ENCODE measurements at regions not wholly inside any gene's neighbourhood (a gene's known extent, or its start where the extent isn't known, plus 50 kb on each side); places are given as distances from the start of the nearest gene placed in this dataset.

DNA sequence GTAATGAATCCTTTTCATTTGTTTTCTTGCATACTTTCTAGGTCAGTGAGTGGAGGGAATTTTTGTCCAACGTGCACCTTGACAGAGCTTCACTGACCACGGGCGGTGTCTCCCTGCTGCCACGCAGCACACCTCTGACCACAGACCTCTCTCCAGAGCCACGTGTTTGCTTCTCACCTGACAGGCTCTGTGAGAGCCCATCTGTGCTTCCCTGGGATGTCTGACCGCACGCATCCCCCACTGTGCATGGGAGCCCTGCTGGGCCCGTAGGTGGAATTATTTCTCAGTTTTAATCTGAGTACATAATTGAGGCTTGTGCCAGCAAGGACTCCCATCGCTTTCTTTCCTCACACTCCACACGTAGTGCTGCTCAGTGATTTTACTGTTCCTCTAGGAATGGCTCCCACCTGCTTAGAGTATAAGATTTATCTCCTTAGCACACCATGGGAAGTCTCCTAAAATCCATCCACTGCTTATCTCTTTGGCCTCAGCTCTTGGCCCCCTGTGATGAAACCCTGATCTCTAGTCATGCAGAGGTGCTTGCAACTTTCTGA lies 482.6 kb downstream of the TSN start:
- DNase-seq, result no peak

DNA sequence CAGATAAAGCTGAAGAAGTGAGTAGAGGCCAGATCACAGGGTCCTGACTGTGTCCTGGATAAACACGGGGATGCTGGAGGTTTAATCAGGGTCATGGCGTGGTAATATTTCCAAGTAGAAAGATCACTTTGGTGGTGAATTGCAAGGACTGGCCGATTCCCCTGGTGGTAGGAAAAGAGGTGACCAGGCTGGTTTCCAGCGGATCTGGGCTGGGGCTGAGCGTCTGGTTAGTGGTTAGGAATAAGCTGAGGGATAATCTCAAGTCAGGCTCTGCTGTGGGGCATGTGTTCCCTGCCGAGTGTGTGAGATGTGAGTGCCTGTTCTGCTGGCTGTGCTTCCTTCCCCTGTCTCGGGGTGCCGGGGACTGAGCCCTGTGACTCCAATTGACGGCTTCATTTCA lies 484.0 kb downstream of the TSN start:
- no peak for DNase-seq

DNA sequence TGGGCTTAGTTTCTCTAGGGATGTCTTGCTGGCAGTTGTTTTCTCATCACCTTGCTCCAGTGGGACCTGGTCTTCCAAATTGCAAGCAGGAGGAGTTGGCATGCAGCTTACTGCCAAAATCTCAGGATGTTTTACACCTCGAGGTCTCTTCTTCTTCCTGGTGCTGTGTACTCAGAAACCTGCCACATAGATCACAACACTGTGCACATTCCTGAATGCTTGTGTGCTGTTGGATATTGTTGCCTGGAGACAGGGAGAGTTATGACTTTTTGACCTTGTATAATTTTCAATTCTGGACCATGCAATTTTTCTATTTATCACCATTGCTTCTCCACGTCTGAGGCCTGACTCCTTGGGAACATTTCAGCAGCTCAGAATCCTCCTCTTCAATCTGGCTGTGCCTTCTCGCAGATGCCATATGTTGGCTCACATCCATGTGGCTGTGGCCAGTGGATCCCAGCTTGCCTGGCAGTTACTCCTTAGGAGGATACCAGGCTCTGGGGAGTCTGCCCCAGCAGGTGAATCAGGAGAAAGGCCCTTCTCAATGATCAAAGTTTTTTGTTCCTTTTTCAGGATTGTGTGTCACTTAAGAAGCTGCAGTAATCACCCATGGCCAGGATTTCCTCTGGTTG lies 489.3 kb downstream of the TSN start:
- no peak for DNase-seq

DNA sequence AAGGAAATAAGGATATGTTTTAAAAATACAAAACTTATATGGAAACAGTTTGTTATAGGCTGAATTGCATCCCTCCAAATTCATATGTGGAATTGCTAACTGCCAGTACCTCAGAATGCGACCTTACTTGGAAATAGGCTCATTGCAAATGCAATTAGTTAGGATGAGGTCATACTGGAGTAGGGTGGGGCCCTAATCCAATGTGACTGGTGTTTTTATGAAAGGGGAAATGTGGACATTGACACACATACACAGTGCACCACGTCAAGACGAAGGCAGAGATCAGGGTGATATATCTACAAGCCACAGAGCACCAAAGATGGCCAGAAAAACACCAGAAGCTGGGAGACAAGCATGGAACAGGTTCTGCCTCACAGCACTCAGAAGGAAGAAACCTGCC lies 494.2 kb downstream of the TSN start:
- DNase-seq, result no peak

DNA sequence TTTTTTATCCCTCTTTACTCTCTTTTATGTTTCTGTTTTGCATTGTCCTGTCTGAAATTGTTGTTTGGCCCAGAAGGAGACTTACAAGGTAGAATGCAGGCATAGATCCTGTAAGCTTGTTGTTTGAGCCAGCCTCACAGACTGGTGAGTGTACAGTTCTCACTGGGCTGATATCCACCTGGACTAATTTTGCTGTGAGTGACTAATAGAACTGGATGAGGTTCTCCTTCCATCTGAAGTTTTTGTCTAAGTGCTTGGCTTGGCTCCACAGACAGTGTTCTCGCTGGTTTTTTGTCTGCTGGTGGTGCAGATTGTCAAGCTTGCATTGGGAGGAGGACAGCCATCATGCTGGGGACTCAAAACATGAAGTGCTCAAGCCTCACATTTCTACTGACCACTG lies 495.7 kb downstream of the TSN start:
- no peak for DNase-seq

DNA sequence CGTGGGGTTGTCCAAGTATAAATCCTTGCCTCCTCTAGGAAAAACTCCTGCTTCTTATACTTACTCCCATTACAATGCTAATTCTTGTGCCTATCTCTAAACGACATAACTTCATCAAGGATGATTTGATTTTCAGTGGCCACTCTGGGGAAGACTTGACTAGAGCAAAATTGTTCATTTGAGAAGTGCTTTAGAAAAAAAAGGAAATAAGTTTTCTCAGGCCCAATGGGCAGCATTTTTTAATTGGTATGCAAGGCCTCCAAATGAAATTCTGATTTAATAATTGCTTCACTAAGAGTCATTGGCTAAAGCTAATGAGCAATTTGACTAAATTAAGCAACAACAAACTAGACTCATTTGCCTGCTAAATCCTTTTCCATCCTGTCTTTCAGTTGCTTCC lies 496.1 kb downstream of the TSN start:
- DNase-seq, result no peak

DNA sequence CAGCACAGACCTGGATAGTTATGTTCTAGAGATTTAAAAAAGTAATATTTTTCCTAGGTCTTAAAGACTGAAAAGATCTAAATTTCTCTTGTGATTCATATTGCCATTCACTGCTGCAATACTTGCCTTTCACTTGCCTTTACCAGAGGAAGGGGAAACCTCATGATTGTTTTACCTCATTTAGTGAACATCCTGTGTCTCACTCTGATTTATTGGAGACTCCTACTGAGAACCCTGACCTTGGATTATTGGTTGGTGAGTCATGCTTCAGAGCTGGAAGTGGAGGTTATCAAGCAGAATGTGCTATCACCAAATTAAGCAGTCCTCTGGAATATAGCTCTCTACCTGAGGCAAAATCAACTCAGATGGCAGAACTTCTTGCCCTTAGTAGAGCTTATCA lies 500.5 kb downstream of the TSN start:
- DNase-seq, result no peak

DNA sequence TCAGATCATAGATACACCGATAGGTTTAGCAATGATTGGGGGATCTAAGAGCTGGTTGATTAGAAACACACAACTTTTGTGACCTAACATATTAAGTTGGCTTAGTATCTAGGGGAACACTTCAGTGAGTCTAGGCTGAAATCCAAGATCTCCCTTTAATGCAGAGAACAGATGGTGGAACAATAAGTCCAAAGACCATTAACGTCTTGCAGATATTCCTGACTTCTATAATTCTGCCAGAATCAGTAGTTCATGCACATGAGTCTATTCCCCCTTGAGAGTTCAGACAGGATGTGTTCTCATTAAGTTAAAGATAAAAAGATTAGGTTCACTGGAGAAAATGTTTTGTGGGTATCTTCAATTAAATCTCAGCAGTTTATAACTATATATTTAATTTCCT lies 506.5 kb downstream of the TSN start:
- no peak for DNase-seq

DNA sequence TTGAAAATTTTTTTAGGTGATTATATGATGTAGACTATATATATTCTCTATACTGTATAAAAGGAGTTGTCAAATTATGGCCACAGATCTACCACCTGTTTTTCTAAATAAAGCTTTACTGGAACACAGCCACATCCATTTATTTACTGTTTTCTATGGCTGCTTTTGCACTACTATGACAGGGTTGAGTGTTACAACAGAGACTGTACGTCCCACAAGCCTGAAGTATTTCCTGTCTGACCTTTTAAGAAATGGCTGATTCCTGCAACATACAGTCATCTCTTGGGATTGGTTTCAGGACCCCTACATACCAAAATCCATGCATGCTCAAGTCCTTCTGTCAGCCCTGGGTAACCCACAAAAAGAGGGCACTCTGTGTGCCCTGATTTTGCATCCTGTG lies 508.3 kb downstream of the TSN start:
- no peak for DNase-seq

DNA sequence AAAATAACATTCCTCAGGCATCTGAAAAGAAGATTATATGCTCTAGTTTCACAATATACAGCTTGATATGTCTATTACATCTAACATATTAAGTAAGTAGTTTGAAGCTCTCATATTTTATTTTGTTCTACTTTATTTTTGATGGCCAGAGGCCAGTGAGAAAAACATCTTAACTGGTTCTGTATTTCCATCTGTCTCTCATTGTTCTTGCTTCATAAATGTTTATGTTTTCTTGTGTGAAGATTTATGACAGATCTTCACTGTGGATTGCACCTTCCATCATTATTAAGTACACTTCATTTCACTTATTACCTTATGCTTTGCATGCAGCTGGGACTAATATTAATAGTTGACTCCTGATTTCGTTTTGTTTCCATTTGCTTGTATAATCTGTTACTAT lies 511.2 kb downstream of the TSN start:
- no peak for DNase-seq

DNA sequence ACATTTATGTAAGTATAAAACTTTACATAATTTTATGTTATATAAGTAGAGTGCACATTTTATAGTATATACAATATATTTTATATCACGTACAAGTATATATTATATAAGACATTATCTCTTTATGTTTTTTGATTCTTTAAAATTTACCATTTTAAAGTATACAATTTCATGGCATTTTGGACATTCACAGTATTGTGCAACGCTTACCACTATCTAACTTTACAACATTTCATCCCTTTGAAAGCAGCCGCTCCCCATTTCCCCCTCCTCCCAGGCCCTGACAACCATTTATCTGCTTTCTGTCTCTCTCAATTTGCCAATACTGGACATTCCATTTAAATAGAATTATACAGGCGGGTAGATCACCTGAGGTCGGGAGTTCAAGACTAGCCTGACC lies 512.5 kb downstream of the TSN start:
- DNase-seq, result no peak

DNA sequence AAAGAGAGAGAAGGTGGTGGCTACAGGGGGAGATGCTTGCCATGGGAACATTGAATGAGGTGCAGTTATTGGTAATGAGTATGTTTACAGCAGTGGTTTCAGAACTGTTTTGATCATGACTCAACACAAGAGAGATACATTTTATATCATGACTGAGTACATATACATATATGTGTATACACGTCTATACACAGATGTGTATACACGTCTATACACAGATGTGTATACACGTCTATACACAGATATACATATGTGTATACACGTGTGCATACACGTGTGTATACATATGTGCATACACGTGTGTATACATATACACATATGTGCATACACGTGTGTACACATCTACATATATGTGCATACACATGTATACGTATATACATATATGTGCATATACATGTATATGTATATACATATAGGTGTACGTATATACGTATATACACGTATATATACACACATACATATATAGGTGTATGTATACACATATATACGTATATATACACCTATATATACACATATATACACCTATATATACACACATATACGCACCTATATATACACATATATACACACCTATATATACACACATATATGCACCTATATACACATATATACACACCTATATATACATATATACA lies 518.5 kb downstream of the TSN start:
- DNase-seq, result no peak

DNA sequence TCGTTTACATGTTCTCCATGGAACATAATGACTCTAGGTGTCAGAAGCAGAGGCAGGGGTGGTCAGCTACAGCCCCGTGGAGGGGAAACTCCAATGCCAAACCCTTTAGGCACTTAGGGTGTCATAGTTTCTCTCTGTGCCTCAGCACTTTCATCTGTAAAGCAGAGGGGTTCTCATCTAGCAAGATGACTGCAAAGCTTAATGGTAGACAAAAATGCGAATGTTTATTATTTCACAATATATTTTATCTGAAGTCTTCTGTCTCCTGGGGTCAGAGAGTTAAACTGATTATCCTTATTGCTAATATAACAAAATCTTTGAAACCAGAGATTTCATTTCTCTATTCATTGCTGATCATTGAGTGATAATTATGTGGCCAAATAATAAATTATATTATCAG lies 522.5 kb downstream of the TSN start:
- DNase-seq, result no peak

DNA sequence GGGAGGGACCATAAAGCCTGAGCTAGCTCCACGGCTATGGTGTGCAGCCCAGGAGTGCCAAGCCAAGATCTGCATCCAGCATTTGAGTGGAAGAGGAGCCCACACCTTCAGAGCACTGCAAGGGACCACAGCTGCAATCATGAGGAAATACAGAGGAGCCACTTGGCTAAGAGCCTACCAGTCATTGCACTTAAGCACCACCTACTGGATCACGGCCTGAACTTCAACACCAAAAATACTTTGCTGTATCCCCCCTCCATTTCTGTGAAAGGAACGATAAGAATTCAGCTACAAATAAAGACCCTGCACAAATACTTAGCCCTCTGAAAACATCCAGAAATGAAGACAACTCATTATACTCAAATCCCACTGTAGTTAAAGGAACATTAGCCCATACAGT lies 545.3 kb downstream of the TSN start:
- DNase-seq, result no peak

DNA sequence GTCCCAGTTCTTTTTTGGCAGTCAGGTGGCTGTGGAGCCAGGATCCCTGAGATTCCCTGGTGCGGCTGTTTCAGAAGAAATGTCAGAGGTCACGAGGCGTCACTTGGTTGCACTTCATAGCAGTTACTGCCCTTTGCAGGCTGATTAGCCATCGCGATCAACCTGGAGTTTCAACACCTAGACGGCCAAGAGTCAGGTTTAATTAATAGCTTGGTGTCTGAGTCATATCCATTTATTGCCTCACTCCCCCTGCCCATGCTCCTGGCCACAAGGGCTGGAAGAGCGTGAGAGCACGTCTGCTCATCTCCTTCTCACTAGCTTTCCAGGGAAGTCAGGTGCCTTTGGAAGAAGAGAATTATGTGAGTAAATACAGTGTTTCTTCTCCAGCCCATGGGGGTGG lies 552.3 kb downstream of the TSN start:
- no peak for DNase-seq

DNA sequence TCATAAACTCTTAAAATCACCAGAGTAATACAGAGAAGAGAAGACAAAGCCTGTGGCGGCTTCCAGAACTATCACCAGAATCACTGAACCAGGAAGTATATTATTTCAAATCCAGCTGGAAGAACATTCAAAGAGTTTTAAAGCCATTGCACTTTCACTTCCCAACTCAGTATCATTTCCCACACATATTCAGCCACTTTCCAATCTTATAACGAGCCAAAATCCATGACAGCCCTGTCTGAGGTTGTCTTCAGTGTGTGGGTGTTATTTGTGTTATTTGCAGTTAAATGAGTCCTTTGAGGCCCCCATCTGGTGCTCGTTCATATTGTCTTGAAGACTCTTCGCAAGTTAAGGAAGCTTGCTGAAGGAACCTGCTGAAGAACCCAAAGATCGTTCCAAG lies 559.9 kb downstream of the TSN start:
- no peak for DNase-seq

DNA sequence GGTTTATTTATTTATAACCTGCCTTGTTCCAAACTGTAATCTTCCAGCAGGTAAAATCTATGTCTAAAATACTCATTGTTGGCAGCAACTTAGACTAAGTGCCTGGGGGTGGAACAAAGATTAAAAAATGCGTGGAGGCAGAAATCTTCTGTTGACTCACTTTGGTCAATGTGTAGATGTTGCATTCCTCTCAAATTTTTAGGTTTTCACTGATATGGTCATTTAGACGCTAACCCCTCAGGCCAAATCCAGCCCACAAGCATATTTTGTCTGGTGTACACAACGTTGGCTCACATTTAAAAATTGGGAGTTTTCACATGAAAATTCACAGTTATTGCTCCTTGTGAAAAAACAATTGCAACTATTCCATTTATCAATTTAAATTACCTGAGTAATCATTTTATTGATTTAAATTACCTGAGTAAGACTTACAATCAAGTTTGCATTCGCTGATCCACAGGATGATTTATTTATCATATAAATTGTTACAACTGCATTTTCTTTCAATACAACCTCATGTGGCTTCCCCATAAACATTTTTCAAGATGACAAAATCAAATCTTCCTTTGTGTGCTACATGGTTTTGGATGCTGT lies 564.2 kb downstream of the TSN start:
- no peak for DNase-seq

DNA sequence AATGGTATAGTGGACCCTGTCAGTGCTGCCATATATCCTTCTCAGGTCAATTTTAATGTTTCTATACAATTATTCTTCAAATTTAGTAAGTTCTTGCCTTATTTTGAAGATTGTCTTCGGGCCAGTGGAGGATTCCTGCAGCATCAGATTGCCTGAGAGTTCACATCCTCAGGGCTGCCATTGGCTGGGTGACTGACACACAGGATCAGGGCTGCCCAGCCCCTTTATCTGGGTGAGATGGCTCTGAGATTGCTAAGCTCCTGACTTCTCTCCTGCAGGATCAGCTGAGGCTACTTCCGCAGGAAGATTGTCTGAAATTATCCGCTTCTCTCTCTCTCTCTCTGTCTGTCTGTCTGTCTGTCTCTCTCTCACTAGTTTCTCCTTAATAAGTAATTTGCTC lies 567.4 kb downstream of the TSN start:
- no peak for DNase-seq

DNA sequence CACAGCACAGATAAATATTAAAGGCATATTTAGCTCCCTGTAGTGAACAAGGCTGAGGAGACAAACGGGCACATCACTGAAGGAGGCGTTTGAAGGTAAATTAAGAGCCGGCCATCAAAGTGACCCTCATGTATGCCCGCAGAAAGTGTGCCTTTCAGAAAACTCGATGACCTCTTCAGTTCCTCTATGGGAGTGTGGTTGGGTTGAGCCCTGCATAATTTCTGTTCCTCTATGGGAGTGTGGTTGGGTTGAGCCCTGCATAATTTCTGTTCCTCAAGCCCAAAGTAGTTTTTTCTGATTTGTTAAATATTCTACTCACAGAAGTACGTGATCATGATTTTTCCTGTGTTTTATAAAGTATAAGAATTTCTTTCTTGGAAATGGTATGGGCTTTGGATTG lies 568.5 kb downstream of the TSN start:
- no peak for DNase-seq

DNA sequence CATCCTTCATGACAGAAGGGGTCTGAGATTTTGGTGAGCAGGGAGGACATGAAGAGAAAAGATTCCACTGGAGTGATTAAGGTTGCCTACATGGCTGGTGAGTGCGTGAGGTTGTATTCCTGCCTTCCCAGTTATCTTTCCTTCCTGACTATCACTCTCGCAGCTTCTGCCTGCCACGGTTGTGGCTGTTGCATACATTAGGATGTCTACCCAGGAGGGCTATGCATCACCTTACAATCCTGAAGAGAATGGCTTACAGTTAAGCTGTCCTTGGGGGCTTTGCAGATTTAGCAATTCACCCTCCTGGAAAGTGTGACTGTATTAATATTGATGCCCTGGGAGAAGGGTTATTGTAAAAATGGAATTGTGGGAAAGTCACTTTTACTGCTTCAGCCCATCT lies 571.0 kb downstream of the TSN start:
- DNase-seq, result no peak

DNA sequence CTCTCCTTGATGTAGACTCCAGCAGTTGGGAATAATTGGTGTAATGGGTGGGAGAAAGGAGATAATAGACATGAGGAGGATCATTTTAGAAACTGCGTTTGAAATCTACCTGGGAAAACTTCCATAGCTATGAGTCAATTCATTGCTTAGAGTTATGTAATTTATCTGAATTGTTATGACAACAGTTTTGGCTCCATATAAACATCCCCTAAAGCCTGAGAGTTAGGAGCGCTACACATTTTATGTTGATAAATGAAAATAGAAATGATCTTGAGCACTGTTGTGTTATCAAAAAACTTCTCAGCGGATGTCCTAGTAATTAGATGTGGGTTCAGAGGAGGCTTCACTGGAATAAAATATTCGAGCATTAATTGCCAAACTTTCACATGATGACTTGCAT lies 573.4 kb downstream of the TSN start:
- DNase-seq, result no peak

DNA sequence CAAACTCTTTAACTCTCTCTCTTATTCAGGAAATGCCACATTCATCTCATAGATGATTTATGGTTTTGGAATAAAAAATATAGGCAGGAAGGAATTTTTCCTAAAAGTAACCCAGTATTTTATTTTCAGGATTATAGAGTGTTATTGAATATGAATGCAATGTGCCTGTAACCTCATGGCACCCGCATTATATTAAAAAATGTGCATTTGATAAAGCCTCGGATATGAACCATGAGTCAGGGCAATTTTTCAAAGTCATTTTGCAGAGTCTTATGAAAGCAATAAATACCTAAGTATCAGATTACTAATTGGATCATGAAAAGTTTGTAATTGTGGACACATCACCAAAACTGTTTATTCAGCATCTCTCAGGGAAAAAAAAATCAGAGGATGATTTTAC lies 573.8 kb downstream of the TSN start:
- DNase-seq, result no peak

DNA sequence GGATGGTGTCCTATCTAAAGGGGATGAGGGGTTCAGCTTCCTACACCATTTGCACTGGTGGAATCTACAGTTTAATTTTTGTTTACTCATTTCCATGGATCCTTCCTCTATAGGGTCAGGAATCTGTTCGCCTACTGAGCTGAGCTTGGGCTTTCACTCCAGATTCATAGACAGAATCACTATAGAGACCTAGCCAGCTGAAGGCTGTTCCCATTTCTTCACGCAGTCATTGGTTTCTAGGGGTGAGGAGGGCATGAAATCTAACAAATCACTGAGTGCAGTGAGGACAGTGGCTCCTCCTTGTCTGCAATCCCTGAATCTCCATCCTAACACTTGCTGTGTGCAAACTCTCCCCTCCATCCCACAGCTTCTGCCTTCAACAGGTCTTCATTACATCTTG lies 578.5 kb downstream of the TSN start:
- DNase-seq, result no peak

DNA sequence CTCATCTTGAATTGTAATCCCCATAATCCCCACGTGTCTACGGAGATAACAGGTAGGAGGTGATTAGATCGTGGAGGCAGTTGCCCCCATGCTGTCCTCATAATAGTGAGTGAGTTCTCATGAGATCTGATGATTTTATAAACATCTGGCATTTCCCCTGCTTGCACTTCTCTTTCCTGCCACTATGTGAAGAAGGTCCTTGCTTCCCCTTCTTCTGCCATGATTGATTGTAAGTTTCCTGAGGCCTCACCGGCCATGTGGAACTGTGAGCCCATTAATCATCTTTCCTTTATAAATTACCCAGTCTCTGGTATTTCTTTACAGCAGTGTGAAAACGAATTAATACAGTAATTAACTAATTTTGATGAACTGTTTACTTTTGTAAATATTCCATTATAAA lies 582.5 kb downstream of the TSN start:
- no peak for DNase-seq

DNA sequence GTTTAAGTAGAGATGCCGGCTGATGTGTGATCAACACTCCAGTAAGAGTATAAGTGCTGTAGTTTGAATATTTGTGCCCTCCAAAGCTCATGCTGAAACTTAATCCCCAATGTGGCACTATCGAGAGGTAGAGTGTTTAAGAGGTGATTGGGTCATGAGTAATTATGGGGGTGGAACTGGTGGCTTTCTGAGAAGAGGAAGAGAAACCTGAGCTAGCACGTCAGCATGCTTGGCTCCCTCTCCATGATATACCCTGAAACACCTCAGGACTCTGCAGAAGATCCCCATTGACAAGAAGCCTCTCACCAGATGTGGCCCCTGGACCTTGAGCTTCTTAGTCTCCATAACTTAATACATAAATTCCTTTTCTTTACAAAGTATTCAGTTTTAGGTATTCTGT lies 584.8 kb downstream of the TSN start:
- no peak for DNase-seq
